GM12891 (cell line): ENCODE measurements at regions not wholly inside any gene's neighbourhood (a gene's known extent, or its start where the extent isn't known, plus 50 kb on each side); places are given as distances from the start of the nearest gene placed in this dataset.
"Not testable (repeated sequence)": the region's sequence is repeated elsewhere in the genome, so short reads cannot be mapped to it uniquely, and the experiment has no call there.

ENCODE experiments used
- DNase-seq: peaks from one replicate; pipeline ENCODE4 v3.0.0; 2011; ENCODE audit warnings: low spot score; ENCODE audit not compliant: insufficient read length
- FAIRE-seq: peaks from 2 replicates; lab custom pipeline; 2011; peaks lifted over from hg19 to GRCh38; lab: Jason Lieb, UNC
- PAX5 ChIP-seq: IDR thresholded peaks from 2 replicates; pipeline ENCODE4 v1.6.1; 2011; ENCODE audit warnings: low read length, moderate library complexity, mild to moderate bottlenecking; ENCODE audit not compliant: insufficient read depth, severe bottlenecking
- POLR2A ChIP-seq: IDR thresholded peaks from 2 replicates; pipeline ENCODE4 v1.6.1; 2011; ENCODE audit warnings: low read depth, low read length, control low read depth
- POLR2AphosphoS5 ChIP-seq: IDR thresholded peaks from 2 replicates; pipeline ENCODE4 v1.6.1; 2011; ENCODE audit warnings: low read depth, low read length, control low read depth
- POU2F2 ChIP-seq: IDR thresholded peaks from 2 replicates; pipeline ENCODE4 v1.6.1; 2011; ENCODE audit warnings: low read depth, mild to moderate bottlenecking, control low read depth, low read length, moderate library complexity
- SPI1 ChIP-seq: IDR thresholded peaks from 2 replicates; pipeline ENCODE4 v1.6.1; 2011; ENCODE audit warnings: low read depth, low read length, control low read depth
- TAF1 ChIP-seq: IDR thresholded peaks from 2 replicates; pipeline ENCODE4 v1.6.1; 2011; ENCODE audit warnings: low read depth, low read length, control low read depth

- TF ChIP-seq TAF1 (no peak), POLR2AphosphoS5 (no peak), SPI1 (no peak), POLR2A (no peak), POU2F2 (no peak)
- FAIRE-seq (no peak), DNase-seq (no peak)
These were observed 408.0 kb downstream of the RWDD3 start for GRCh38 chr1:95642035-95642434.

- no peak for FAIRE-seq
- DNase-seq = no peak
- TF ChIP-seq SPI1 (no peak), POU2F2 (no peak), TAF1 (no peak), POLR2AphosphoS5 (no peak)
These were observed 409.1 kb downstream of the RWDD3 start for GRCh38 chr1:95643071-95643470.

GRCh38 chr1:95645126-95645525, 411.1 kb downstream of the RWDD3 start:
- not testable (repeated sequence) for DNase-seq, FAIRE-seq

GRCh38 chr1:95650631-95651030, 416.6 kb downstream of the RWDD3 start:
- no peak for TF ChIP-seq POU2F2
- FAIRE-seq = no peak
- no peak for DNase-seq

- DNase-seq = no peak
- no peak for FAIRE-seq
- no peak for TF ChIP-seq SPI1
- TF ChIP-seq POU2F2 = no peak
- no peak for TF ChIP-seq POLR2AphosphoS5
- TF ChIP-seq PAX5 = no peak
- TF ChIP-seq TAF1 = no peak
- TF ChIP-seq POLR2A = no peak
These were observed 418.5 kb downstream of the RWDD3 start for GRCh38 chr1:95652423-95652965.

- FAIRE-seq = no peak
- DNase-seq = no peak
- TF ChIP-seq POLR2A = no peak
- no peak for TF ChIP-seq TAF1
- no peak for TF ChIP-seq SPI1
- no peak for TF ChIP-seq PAX5
- no peak for TF ChIP-seq POU2F2
- no peak for TF ChIP-seq POLR2AphosphoS5
These were observed 419.6 kb downstream of the RWDD3 start for GRCh38 chr1:95653618-95654017.

- TF ChIP-seq POLR2A (no peak), POU2F2 (no peak)
- no peak for FAIRE-seq
- DNase-seq = no peak
These were observed 421.5 kb downstream of the RWDD3 start for GRCh38 chr1:95655321-95656020.

- TF ChIP-seq POU2F2 (no peak), POLR2A (no peak), TAF1 (no peak), PAX5 (no peak), POLR2AphosphoS5 (no peak), SPI1 (no peak)
- no peak for DNase-seq
- FAIRE-seq = no peak
These were observed 423.2 kb downstream of the RWDD3 start for GRCh38 chr1:95657248-95657647.

- TF ChIP-seq TAF1 = no peak
- TF ChIP-seq POLR2AphosphoS5 = no peak
- TF ChIP-seq SPI1 = no peak
- no peak for TF ChIP-seq POLR2A
- no peak for TF ChIP-seq POU2F2
- no peak for TF ChIP-seq PAX5
These were observed 425.2 kb downstream of the RWDD3 start for GRCh38 chr1:95659166-95659565.

GRCh38 chr1:95659588-95659987, 425.6 kb downstream of the RWDD3 start:
- TF ChIP-seq POLR2A (no peak), SPI1 (no peak), PAX5 (no peak), POU2F2 (no peak)
- DNase-seq = no peak

More at GRCh38 chr1:95659166-95659565, 425.2 kb downstream of the RWDD3 start:
- DNase-seq = no peak
- FAIRE-seq = no peak

GRCh38 chr1:95660736-95661135, 426.7 kb downstream of the RWDD3 start:
- DNase-seq = no peak
- no peak for TF ChIP-seq TAF1
- no peak for TF ChIP-seq POLR2A
- no peak for TF ChIP-seq POU2F2
- no peak for TF ChIP-seq SPI1
- TF ChIP-seq POLR2AphosphoS5 = no peak
- no peak for TF ChIP-seq PAX5
- FAIRE-seq = no peak

More at GRCh38 chr1:95659588-95659987, 425.6 kb downstream of the RWDD3 start:
- FAIRE-seq = no peak

- not testable (repeated sequence) for FAIRE-seq, DNase-seq
These were observed 429.5 kb downstream of the RWDD3 start for GRCh38 chr1:95663530-95663929.
